HG03442 (cell line): ENCODE measurements at regions not wholly inside any gene's neighbourhood (a gene's known extent, or its start where the extent isn't known, plus 50 kb on each side); places are given as distances from the start of the nearest gene placed in this dataset.

Source experiments
- ATAC-seq: cut with Tn5 transposase; IDR thresholded peaks from one replicate; pipeline ENCODE4 v1.9.1; 2021; ENCODE audit warnings: mild to moderate bottlenecking, moderate library complexity; ENCODE audit not compliant: unreplicated experiment

DNA sequence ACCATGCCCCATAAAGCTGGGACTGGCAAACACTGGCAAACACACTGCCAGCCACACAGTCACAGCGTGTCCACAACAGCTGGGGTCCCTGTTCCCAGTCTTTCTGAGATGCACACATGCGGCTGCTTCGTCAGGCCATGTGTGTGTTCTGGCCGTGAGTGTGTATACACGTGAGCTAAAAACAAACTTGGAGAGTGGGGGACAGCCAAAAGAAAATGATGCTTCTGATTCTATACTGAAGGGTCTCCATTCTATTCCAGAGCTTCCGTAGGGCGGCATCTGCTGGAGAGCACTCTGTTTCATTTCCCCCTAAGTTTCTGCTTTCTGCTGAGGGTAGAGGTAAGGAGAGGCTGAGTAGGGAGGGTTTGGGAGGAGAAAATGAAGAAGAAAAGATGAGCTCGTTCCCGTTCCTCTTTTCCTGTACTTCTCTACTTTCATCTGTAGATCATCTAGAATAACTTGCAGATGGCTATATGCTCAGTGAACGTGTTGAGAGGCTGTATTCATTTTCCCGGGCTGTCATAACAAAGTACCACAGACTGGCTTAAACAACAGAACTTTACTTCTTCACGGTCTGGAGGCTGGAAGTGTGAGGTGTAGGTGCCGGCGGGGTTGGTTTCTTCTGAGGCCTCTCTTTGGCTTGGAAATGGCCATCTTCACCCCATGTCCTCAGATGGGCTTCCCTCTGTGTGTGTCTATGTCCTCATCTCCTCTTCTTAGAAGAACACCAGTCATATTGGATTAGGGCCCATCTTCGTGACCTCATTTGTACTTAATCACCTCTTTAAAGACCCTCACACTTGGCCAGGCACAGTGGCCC lies 151.6 kb downstream of the TOMM20 start:
- no peak for ATAC-seq

DNA sequence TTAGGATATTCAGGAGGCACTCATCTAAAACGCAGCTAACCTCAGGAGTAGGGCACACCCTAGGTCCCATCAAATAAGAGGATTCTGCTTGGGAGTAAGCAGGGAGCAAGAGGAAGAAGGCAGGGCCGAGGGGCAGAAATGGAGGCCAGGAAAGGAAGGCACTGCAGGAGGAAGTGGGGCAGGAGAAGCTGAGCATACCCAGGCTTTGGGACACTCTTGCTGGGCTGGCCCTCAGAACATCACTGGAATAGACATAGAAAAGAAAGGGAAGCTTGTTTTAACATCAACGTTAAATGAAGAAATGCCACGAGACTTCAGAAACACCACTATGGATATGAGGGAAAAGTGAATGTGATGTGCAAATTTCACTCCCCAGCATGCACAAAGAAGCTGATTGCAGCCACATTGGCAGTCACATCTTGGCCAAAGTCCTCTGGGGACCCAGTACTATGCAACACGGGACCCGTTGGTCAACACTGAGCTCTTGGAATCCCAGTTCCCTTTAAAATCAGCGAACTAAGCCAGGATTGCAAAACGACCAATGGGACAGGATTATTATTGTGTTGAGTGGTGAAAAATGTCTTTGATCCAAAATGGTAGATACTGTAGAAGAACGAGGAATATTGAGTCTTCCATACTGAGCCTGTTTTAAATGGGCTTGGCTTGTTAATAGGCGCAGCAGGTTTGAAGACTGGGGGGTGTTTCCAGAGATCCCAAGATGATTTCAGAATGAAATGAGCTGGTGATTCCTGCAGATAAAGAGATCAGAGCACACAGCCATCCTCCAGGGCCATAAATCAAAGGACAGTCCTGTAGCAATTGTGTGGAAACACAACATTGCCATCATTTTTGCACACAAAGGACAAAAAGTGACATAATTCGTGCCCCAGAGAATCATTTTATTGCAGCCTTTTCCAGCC lies 152.4 kb downstream of the TOMM20 start:
- ATAC-seq = no peak

DNA sequence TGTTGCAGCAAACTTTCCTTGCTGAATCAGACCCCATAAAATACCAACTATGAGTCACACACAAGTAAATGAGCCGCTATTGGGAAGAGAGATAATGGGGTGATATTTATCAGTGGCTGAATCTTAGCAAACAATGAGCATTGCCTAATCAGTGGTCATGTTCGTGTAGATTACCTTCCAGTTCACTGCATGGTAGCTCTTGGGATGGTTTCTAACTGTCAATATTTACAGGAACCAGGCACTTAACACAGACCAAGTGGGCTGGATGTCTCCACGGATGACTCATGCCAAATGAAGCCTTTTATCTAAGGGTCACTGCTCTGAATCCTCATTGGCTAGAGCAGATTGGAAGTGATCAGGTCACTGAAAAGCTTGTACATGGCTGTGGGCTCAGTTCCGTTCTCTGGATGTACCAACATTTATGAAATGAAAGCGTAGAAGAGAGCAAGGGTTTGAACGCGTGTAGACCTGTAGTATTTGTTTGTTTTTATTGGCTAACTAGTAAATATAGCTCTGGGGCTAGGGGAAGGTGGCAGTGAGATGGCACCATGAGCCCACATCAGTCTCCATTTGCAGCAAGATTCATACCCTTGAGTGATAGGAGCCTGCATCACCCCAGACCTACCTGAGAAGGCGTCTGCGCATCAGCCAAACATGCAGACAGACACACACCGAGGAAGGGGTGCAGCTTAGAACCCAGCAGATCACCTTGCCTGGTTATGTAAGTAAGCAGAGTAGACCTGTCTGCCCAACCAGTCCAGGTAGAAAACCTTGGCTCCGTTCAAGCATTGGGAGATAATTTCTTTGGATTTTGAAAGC lies 153.3 kb downstream of the TOMM20 start:
- no peak for ATAC-seq

DNA sequence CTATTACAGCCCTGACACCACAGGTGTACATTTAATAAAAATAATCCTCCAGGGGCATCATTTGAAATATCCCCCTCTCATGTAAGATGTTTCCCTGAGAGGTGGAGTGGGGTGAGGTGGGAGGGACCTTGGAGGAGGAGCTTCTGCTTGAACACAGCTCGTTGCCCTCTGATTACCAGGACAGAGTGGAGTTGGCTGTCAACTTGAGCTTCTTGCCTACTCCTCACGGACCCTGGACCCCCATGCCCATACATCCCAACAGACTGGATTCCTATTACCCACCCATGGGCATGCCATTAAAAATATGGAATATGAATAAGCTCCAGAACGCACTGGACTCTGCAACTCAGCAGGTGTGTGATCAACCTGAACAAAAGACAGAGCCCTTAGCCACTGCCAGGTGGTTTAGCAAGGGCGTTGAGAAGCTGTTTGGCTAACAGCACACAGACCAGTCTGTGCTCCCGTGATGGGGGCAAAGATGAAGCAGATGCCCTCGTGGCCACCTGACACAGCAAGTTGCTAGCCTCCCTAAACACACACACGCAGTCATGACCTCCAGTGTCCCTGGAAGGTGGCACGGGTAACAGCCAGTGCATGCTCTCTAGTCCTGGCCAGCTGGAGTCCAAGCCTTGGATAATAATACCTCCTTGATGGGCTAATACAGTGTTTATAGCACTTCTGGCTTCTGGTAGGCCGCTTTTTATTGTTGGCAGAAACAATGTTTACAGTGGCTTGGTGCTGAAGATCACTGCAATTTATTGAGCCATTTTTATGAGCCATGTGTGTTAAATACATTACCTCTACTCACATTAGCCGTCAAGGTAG lies 155.0 kb downstream of the TOMM20 start:
- no peak for ATAC-seq

DNA sequence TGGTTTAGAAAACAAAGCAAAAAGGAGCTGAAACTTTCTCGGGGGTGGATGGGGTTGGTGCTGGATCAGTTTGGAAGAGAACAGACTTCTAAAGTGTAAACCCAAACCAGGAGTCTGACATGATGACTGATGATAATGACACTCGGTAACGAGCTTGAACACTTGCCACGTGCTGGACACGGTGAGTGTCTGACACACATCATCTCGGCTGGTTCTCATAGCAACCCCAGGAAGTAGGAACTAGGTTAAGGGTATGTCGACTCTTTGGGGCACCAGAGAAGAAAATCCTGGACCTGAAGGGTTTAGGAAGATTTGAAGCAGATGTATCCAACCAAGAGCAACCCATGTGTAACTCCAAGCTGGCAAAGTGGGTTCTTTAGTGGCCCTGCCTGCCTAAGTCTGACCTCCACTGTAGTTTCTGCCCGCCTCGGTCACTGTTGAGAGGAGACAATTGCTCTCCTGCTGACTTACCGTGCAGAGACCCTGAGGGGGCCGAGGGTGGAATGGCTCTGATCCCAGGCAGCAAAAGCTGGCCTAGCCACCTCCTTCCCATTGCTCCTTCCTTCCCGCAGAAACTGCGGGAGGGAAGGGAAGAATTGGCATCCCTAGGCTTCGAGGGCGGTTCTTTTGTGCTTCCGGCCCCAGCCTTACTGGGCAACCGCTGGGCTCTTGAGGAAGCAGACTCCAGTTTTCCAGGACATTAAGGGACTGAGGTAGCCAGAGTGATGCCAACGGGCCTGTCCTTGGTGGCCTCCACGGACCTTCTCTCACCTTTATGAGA lies 156.0 kb downstream of the TOMM20 start:
- no peak for ATAC-seq

DNA sequence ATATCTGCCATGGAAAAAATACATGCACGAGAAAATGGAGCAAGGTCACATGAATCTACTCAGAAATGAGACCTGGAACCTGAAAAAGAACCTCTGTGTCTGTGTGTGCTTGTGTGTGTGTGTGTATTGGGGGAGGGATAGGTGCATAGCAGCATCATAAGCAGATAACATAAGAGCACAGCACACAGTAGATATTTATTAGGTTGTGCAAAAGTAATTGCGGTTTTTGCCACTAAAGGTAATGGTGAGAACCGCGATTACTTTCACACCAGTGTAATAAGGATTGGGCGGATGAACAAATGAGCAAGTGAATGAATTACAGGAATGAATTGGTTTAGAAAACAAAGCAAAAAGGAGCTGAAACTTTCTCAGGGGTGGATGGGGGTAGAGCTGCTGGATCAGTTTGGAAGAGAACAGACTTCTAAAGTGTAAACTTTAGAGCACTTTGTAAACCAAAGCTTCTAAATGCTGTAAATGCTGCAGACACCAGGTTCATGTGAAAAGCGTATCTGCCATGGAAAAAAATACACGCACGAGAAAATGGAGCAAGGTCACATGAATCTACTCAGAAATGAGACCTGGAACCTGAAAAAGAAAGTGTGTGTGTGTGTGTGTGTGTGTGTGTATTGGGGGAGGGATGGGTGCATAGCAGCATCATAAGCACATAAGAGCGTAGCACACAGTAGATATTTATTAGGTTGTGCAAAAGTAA lies 156.9 kb downstream of the TOMM20 start:
- ATAC-seq = no peak

DNA sequence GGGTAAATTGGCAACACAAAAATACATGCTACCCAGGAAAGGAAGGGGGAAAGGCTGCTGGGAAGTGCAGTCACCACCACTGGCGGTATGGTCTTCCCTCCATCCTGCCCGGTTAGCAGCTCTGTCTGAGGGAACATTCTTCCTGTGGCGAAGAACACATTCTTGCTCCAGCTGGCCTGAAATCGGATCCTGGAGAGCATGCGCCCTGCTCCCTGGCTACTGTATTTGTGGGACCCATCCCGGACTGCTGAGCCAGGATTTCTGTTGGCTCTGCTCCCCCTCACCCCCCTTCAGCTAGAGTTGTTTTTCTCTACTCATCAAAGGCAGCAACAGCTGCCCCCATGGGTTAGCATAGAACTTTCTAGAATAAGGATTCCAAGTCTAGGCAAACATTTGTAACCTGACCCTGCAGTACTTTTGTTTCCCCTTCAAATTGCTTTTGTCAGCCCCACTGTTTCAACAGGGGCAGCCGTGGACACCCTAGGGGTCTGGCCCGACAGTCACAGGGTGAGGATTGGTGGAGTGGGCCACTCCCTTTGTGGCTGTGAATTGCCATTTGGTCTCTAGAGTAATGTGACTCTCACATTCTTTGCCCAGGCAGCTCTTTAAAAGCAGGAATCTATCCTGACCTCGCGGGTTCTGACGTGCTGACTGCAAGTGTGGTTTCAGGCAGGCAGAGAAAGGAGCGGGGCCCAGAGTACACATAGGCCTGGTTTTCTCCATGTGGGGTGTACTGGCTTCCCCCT lies 157.7 kb downstream of the TOMM20 start:
- no peak for ATAC-seq

DNA sequence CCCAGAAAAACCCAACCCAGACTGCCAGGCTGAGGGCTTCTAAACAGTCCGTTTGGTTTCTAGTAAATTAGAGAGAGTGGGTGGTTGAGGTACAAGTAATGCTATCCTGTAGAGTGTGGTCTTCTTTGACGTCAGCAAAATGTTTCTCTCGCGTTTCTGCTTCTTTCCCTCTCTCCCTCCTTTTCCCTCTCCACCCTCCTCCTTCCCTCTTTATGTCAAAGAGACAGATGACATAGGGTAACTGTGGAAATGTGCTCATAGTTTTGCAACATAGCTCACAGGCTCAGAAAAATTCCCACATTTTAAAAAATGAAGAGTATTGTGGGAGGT lies 158.3 kb downstream of the TOMM20 start:
- ATAC-seq = no peak

DNA sequence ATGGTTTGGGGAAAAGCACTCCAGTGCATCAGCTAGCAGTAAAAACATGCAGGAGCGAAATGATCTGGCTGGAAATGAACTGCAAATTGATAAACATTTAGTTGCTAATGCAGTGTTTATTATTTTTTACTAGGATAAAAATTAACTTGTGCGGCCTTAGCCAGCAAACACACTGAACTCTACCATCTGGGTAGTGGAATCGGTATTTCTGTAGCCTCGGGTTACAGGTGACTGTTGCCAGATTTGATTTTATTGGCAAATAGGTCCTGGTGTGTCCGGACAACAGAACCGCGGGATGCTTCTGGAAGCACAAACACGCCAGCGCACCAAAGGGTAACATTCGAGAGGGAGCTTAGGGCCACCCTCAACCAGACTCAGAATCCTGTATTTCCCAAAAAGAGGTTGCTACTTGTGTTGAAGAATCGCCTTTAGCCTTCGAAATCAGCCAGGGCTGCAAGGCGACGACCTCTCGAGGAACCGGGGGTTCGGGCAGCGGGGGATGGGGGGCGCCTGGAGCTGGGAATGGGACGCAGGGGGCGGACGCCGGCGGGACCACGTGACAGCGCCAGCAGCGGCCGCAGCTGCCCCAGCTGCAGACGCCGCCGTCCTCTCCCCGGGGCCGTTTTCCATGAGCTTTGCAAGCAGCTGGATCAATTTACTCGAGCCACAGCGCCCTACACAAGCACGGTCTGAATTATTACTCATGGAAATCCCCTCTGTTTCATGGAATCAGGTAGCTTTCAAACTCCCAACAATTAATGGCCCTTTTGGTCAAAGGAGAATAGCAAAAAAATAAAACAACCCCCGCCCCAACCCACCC lies 158.8 kb downstream of the TOMM20 start:
- no peak for ATAC-seq

DNA sequence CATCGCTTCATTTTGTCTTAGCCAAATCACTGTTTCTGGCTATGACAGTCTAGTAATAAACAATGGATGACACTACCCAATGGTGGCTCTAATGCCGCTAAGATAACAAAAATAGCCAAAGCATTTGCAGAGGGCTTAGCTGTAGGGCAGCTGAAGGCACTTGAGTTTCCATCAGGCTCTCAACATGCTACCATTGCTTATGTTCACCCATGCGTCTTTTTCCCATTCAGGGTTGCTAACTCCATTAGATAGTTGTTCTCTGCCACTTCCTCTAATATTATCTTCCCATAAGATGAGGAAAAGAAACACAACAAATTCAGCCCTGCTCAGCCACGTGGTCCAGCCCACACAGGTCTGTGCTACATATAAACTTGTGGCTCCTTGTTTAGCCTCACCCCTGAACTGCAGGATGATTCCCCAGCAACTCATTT lies 159.6 kb downstream of the TOMM20 start:
- no peak for ATAC-seq

DNA sequence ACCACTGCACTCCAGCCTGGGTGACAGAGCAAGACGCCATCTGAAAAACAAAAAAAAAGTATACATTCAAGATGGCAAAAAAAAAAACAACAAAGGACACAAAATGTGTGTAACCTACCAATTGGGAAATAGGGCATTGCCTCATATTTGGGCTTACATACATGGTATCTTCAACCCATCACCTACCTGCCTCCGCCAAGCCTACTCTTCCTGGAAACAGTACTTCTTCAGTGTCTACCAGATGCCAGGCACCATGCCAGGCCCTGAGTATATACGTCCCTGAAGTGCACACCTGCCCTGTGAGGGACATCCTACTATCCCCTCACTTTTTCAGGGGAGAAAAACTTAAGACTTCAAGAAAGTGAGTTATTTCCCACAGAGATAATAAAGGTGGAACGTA lies 160.2 kb downstream of the TOMM20 start:
- no peak for ATAC-seq

DNA sequence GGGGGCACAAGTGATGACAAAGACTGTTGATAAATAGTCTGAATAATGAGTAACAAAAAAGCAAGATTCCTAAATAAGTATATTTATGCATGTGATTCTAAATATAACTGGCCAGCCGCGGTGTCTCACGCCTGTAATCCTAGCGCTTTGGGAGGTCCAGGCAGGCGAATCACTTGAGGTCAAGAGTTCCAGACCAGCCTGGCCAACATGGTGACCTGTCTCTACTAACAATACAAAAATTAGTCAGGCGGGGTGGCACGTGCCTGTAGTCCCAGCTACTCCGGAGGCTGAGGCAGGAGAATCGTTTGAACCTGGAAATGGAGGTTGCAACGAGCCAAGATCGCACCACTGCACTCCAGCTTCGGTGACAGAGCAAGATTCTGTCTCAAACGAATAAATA lies 161.5 kb downstream of the TOMM20 start:
- no peak for ATAC-seq

DNA sequence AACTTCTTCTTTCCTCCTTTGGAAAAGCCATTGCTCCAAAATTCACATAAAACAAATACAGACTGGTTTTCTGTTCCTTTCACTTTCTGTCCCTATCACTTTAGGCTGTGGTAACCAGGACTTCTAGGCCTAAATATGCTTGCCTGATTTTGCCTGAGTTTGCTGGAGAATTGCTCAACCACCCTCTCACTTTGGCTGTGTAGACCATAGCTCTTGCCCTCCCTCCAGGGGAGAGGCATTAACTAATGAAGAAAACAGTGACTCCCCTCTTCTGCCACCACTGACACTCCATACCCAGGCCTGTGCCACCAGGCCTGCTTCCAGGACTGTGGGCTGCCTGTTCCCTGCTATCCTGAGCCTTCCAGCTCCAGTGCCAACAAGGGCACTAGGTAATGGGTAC lies 163.5 kb downstream of the TOMM20 start:
- ATAC-seq = no peak

DNA sequence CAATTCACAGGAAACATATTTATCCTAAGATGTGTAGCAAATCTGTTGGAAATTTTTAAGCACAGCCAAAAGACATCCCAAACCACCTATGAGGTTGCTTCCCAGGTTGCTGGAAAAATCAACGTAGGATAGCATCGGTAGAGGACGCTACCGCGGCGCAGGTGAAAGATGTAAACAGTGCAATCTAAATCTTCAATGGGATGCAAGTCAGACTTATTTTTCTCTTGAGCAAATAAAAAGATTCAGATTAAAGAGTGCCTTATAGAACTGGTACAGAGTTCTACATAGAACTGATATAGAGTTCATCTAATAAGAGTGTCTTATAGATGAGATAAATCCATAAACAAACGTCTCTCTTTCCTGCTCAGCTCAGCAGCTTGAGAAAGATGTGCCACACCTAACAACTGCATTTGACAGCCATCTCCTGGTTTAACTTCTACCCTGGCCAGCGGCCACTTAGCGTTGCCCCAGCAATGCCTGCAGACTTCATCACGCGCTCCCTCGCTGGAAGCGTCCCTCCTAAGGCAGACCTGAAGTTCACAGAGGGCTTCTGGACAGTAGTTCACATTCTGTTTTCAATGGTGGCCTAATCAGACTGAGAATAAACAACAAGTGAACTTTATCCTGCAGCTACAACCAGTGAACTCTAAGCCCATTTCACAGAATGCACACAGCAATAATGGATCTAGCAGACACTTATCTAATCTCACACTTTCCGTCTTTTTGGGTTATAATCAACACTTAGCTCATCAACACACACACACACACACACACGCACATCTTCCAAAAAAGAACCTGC lies 164.5 kb downstream of the TOMM20 start:
- no peak for ATAC-seq

DNA sequence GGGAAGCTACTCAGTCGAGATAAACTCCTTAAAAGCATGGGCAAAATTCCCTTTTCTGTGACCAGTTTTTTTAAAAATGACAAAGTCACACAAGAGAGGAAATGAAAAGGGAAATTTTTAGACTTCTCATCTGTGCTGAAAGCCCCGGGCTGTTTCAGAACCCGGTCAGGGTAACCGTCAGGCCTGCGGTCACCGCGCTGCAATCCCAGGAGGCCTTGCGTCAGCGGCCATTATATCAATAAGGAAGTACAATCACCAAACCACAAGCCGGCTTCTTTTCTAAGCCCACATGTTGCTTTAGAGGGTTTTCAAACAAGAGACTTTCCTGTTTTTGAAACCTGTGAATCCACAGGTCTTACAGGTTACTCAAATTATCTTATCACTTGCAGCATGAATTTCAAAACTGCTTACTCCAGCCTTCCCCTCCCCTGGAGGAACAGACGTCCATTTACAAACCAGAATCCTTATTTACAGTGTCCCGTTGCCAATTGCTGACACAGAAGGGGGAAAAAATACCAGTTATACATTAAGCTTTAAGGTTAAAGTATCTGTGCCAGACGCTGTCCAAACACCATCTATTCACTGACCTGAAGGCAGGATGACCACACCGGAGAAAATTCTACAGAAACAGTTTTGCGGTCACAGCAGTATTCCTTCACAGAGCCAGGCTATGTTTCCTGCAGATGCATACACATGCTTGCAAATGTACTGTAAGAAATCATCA lies 165.3 kb downstream of the TOMM20 start:
- ATAC-seq = peak; percentile 85
